ENCODE measurements at regions not wholly inside any gene's neighbourhood (a gene's known extent, or its start where the extent isn't known, plus 50 kb on each side); places are given as distances from the start of the nearest gene placed in this dataset.
"Not testable (repeated sequence)": the region's sequence is repeated elsewhere in the genome, so short reads cannot be mapped to it uniquely, and the experiment has no call there.

DNA sequence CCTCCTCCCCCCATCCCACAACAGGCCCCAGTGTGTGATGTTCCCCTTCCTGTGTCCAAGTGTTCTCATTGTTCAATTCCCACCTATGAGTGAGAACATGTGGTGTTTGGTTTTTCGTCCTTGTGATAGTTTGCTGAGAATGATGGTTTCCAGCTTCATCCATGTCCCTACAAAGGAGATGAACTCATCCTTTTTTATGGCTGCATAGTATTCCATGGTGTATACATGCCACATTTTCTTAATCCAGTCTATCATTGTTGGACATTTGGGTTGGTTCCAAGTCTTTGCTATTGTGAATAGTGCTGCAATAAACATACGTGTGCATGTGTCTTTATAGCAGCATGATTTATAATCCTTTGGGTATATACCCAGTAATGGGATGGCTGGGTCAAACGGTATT is 66.2 kb upstream of the RMP24 start:
- not testable (repeated sequence) for TF ChIP-seq CTCF, POLR2A (IDR thresholded peaks at IDR 0.05)

Measured in adrenal gland (tissue), 5 donors.